ENCODE measurements at regions not wholly inside any gene's neighbourhood (a gene's known extent, or its start where the extent isn't known, plus 50 kb on each side); places are given as distances from the start of the nearest gene placed in this dataset.

DNA sequence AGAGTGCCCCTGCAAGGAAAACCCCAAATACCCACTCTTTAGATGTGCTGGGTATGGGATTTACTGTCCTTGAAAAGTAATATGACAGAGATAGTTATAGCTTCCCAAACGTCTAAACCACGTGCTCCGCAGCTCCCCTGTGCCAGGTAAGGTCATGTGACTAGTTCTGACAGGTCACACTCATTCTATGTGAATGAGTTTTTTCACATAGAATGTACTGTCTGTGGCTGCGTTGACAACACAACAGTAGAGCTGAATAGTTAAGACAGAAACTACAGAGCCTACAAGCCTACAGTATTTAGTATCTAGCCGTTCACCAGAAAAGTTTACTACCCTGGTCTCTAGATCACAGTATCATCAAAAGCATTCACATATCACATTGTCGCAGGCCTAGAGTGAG lies 236.2 kb downstream of the ETS1 start:
- no peak overlapping the region for H3K4me3 ChIP-seq (ENCODE audit: control insufficient read depth, low read depth, low read length)
- TF ChIP-seq, protein P1, sequence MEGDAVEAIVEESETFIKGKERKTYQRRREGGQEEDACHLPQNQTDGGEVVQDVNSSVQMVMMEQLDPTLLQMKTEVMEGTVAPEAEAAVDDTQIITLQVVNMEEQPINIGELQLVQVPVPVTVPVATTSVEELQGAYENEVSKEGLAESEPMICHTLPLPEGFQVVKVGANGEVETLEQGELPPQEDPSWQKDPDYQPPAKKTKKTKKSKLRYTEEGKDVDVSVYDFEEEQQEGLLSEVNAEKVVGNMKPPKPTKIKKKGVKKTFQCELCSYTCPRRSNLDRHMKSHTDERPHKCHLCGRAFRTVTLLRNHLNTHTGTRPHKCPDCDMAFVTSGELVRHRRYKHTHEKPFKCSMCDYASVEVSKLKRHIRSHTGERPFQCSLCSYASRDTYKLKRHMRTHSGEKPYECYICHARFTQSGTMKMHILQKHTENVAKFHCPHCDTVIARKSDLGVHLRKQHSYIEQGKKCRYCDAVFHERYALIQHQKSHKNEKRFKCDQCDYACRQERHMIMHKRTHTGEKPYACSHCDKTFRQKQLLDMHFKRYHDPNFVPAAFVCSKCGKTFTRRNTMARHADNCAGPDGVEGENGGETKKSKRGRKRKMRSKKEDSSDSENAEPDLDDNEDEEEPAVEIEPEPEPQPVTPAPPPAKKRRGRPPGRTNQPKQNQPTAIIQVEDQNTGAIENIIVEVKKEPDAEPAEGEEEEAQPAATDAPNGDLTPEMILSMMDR (IDR thresholded peaks at IDR 0.05; ENCODE audit: control insufficient read depth, insufficient read depth, low read depth, low read length, missing control alignments) = no peak
- no peak for DNase-seq (ENCODE audit: low read depth)

DNA sequence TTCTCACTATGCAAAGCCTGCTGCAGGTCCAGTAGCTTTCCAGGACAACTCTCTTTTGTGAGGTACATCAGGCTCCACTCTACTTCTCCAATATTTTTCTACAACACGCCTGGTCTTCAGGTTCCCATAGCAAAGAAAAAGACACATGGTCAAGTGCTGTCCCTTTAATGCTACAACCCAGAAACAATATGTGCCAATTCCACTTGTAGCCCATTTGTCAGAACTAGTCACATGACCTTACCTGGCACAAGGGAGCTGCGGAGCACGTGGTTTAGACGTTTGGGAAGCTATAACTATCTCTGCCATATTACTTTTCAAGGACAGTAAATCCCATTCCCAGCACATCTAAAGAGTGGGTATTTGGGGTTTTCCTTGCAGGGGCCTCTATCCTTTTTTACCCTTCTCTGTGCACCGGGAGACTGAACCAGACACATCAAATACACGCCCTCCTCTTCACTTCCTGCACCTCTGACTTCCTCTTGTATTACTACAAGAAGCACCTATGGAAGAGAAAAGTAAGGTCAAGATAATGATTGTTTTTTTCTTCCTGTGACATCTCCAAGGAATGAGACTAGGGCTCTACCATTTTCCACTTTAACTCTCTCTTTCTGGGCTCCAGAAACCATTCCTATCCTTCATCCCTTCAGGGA lies 237.6 kb downstream of the ETS1 start:
- TF ChIP-seq, protein P1 (IDR thresholded peaks at IDR 0.05; ENCODE audit: control insufficient read depth, insufficient read depth, low read depth, low read length, missing control alignments) = no peak
- no peak for DNase-seq (ENCODE audit: low read depth)

DNA sequence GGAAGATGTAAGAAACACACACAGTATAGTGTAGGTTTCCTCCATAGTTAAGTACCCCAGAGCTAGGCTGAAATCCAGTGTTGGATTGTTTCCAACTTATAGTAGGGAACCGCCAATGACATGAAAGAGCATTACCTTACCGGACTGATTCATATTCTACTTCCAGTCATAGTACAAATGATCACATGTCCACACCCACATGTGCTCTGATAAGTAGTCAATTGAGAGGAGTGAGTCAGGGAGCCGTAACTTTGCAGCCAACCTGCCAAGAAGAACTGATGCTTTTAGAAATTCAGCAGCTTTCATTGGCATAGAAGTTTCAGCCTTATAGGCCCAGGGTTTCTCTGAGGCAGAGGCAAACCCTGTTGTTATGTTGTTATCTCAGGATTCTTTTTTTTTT lies 240.6 kb downstream of the ETS1 start:
- TF ChIP-seq, protein P1 (IDR thresholded peaks at IDR 0.05; ENCODE audit: control insufficient read depth, insufficient read depth, low read depth, low read length, missing control alignments) = no peak
- no peak for DNase-seq (ENCODE audit: low read depth)

More for the DNA sequence above, 237.6 kb downstream of the ETS1 start:
- H3K4me3 ChIP-seq (ENCODE audit: control insufficient read depth, low read depth, low read length) = no peak overlapping the region

DNA sequence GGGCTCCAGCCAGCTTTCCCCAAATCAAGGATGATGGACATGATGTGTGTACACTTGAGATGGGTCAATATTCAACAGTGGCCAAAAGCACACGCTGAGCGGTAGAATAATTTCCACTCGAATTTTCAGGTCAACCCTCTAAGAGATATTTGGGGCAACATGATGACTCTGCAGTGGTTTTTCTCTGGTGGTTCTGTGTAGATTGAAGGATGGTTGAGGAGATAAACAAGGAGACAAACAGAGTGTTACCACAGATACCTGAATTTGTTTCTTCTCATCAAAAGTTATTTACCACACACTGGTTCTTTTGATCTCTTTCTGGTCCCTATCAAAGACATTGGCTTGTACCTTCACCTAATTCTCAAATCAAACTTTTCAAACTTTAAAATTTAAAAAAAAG lies 242.0 kb downstream of the ETS1 start:
- DNase-seq (ENCODE audit: low read depth) = no peak
- TF ChIP-seq, protein P1 (IDR thresholded peaks at IDR 0.05; ENCODE audit: control insufficient read depth, insufficient read depth, low read depth, low read length, missing control alignments) = no peak
- no peak overlapping the region for H3K4me3 ChIP-seq (ENCODE audit: control insufficient read depth, low read depth, low read length)

More for the DNA sequence above, 240.6 kb downstream of the ETS1 start:
- no peak overlapping the region for H3K4me3 ChIP-seq (ENCODE audit: control insufficient read depth, low read depth, low read length)

DNA sequence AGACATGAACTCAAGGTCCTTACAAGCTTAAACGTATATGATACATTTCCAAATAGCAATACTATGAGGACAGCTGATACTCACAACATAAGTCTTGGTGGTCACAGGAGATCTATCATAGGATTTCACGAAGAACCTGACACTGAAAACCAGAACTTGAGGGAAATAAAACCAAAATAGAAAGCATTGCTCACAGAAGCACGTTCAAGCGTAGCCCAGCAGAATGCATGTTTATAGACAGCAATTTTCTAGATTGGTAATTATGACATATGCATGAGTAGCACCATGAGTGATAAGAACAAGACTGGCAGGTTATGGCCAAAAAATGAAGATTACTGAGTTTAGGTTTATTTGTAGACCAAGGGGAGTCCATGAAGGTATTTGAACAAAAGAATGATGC lies 243.5 kb downstream of the ETS1 start:
- no peak overlapping the region for H3K4me3 ChIP-seq (ENCODE audit: control insufficient read depth, low read depth, low read length)
- TF ChIP-seq, protein P1 (IDR thresholded peaks at IDR 0.05; ENCODE audit: control insufficient read depth, insufficient read depth, low read depth, low read length, missing control alignments) = no peak
- no peak for DNase-seq (ENCODE audit: low read depth)

DNA sequence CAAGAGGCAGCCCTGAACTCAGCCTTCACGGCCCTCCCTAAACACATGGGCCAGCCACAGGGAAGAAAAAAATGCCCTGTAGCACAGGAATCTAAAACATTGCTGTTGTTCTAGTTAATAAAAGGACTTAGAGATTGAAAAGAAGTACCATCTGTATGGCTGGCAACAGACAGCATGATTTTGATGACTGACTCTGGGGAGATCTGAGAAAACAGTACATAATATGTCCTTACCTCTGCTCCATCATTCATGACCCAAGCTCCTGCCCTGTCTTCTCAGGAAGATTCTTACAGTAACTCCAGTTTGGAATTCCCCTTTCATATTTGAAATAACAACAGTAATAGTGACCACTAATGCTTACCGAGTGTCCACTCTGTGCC lies 244.2 kb downstream of the ETS1 start:
- no peak overlapping the region for H3K4me3 ChIP-seq (ENCODE audit: control insufficient read depth, low read depth, low read length)
- DNase-seq (ENCODE audit: low read depth) = no peak
- TF ChIP-seq, protein P1 (IDR thresholded peaks at IDR 0.05; ENCODE audit: control insufficient read depth, insufficient read depth, low read depth, low read length, missing control alignments) = no peak

Measured in AG09309 (cell line).